IPS-18c (cell line): ENCODE measurements at regions not wholly inside any gene's neighbourhood (a gene's known extent, or its start where the extent isn't known, plus 50 kb on each side); places are given as distances from the start of the nearest gene placed in this dataset.
"Not testable (repeated sequence)": the region's sequence is repeated elsewhere in the genome, so short reads cannot be mapped to it uniquely, and the experiment has no call there.

Experiments used
- H3K4me3 ChIP-seq: 2 replicates; pipeline ENCODE4 v1.7.0; 2013; ENCODE audit warnings: low read depth, mild to moderate bottlenecking, low read length, moderate library complexity; ENCODE audit not compliant: insufficient read depth
- H3K9me3 ChIP-seq: one replicate; pipeline ENCODE4 v1.6.1; 2013; ENCODE audit warnings: mild to moderate bottlenecking, low read length, moderate library complexity; ENCODE audit not compliant: control insufficient read depth, insufficient read depth

- Histone ChIP-seq H3K9me3 (no peaks in the 10 kb centered on the region), H3K4me3 (no peak overlapping the region)
These were observed 341.5 kb downstream of the OTUD1 start for GRCh38 chr10:23780331-23780730.

DNA sequence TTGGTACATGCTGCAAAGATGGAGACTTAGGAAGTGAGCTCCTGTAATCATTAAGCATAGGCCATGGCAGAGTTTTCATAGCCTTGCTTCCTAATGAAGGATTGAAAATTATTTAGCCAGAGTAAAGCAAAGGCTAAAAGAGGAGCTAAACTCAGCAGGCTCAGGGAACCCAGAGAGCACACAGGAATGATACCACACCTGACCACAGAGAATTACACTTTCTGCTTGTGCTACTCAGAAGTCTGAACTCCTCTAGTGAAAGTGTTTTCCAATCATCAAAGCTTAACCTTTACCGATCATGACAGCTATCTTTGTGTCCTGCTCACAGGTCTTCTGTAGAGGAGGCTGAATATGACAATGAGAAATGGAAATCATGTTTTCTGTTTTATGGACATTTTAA lies 347.7 kb downstream of the OTUD1 start:
- H3K9me3 ChIP-seq = no peaks in the 10 kb centered on the region
- H3K4me3 ChIP-seq = no peak overlapping the region

GRCh38 chr10:23793577-23793976 lies 354.7 kb downstream of the OTUD1 start:
- H3K9me3 ChIP-seq = no peaks in the 10 kb centered on the region
- H3K4me3 ChIP-seq = no peak overlapping the region

DNA sequence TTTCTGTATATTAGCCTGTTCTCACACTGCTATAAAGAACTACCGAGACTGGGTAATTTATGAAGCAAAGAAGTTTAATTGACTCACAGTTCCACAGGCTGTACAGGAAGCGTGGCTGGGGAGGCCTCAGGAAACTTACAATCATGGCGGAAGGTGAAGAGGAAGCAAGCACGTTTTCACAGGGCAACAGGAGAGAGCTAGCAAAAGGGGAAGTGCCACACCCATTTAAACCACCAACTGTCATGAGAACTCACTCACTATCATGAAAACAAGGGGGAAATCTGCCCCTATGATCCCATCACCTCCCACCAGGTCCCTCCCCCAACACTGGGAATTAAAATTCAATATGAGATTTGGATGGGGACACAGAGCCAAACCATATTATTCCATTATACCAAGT lies 358.6 kb downstream of the OTUD1 start:
- not testable (repeated sequence) for H3K9me3 ChIP-seq, H3K4me3 ChIP-seq

- H3K4me3 ChIP-seq = no peak overlapping the region
These were observed 365.2 kb downstream of the OTUD1 start for GRCh38 chr10:23804125-23804524.

GRCh38 chr10:23813687-23814086 lies 374.8 kb downstream of the OTUD1 start:
- no peaks in the 10 kb centered on the region for H3K9me3 ChIP-seq

More at GRCh38 chr10:23804125-23804524, 365.2 kb downstream of the OTUD1 start:
- H3K9me3 ChIP-seq = no peaks in the 10 kb centered on the region

DNA sequence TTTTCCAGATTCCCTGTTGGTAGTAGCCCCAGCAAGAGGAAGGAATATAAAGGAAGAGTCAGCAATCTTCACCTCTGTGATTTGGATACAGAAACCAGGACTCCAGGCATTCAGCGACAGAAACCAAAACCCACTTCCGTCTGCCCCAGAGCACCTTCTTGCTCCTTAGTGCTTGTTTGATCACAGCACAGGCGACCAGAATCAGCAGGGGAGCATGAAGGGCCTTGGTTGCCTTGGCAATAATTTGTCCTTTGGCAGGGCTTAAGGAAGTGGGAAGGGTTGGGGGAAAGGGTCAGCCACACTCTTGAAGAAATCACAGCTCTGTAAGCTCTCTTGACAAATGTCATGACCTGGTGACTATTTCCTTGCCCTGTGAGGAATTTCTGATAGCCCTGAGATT lies 379.6 kb downstream of the OTUD1 start:
- Histone ChIP-seq H3K9me3 (no peaks in the 10 kb centered on the region), H3K4me3 (no peak overlapping the region)

More at GRCh38 chr10:23813687-23814086, 374.8 kb downstream of the OTUD1 start:
- no peak overlapping the region for H3K4me3 ChIP-seq

DNA sequence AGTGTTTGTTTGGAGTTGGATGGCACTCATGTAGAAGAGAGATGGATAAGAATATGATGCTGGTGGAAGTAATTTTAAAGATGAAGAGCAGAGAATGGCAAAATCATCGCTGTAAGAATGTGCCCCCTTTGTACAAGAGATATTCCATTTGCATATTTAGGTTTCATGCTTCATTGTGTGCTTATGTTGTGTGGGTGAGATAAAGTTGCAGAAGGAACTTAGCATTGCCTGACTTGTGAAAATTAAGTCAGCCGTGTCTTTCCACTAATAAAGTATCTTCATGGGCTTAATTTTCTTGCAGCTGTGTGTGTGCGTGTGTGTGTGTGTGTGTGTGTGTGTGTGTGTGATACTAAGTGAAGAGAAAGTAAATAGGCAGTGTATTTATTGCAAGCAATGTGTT lies 381.9 kb downstream of the OTUD1 start:
- no peak overlapping the region for H3K4me3 ChIP-seq
- no peaks in the 10 kb centered on the region for H3K9me3 ChIP-seq

DNA sequence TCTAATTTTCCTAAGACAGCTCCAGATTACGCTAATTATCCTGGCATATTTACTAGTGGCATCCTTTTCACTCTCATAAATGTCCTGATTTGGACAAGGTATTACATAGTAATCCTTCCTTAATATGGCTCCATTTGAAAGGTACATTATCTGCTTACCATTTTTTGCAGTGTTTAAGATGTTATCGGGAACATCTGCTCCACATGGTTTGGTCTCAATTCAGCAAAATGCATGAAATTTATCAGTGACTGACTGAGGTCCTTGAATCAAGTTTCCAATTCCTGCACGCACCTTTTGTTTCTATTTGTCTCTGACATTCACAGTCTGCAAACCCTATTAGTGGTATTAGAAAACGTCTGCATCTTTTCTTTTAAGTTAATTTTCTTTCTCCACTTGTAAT lies 384.1 kb upstream of the KIAA1217 start:
- no peaks in the 10 kb centered on the region for H3K9me3 ChIP-seq
- no peak overlapping the region for H3K4me3 ChIP-seq

DNA sequence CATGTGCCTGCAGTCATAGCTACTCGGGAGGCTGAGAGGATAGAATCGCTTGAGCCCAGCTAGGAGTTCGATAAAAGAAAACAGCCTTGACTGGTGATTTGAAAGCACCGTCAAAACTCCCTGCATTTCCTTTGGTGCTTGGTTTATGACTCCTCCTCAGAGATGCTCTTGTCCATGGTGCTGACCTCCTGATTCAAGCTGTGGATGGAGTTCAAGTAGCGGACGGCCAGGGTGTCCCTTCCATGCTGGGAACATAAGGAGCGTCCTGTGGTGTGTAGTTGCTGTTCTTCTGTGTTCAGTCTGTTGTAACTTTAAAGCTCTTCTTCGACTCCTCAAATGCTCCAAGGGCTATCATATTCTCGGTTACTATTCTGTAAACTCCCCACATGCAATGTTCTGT lies 382.5 kb upstream of the KIAA1217 start:
- no peaks in the 10 kb centered on the region for H3K9me3 ChIP-seq
- H3K4me3 ChIP-seq = no peak overlapping the region

- Histone ChIP-seq H3K4me3 (no peak overlapping the region), H3K9me3 (no peaks in the 10 kb centered on the region)
These were observed 379.4 kb upstream of the KIAA1217 start for GRCh38 chr10:23829556-23829955.

DNA sequence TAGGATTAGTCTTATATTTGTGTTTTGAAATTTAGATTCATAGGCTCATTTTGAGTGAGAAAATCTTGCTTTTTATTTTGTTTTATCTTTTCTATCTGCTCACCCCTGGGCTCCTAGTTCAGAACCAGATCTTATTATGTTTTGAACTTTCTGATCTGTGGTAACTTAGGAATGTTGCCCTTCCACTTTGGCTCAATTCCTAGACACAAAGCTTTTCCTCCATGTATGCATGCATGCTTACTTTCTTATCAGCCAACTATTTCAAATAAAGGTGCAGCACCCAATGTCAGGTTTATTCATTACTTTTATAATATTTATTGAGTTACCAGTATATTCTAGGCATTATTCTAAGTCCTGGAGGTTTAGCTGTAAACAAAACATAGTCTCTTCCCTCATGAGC lies 374.8 kb upstream of the KIAA1217 start:
- Histone ChIP-seq H3K4me3 (no peak overlapping the region), H3K9me3 (peaks cover 2% of the 10 kb centered on the region)

- Histone ChIP-seq H3K9me3 (no peaks in the 10 kb centered on the region), H3K4me3 (no peak overlapping the region)
These were observed 358.3 kb upstream of the KIAA1217 start for GRCh38 chr10:23850631-23851030.

GRCh38 chr10:23859598-23859997 lies 349.3 kb upstream of the KIAA1217 start:
- Histone ChIP-seq H3K4me3 (no peak overlapping the region), H3K9me3 (no peaks in the 10 kb centered on the region)

DNA sequence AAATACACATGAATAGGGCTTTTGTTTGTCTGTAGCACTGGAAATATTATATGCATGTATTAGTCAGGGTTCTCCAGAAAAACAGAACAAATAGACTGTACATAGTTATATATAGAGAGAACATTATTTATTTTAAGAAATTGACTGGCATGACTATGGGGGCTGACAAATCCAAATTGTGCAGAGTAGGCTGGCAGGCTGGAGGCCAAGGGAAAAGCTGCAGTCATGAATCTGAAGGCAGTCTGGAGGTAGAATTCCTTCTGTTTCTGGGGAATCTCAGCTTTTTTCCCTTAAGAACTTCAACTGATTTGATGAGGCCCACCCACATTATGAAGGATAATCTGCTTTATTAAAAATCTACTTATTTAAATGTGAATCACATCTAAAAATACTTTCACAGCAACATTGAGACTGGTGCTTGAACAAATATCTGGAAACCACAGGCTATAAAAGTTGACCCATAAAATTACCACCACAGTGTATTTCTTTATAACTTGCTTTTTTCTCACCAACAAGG lies 344.2 kb upstream of the KIAA1217 start:
- H3K9me3 ChIP-seq = no peaks in the 10 kb centered on the region
- H3K4me3 ChIP-seq = no peak overlapping the region

DNA sequence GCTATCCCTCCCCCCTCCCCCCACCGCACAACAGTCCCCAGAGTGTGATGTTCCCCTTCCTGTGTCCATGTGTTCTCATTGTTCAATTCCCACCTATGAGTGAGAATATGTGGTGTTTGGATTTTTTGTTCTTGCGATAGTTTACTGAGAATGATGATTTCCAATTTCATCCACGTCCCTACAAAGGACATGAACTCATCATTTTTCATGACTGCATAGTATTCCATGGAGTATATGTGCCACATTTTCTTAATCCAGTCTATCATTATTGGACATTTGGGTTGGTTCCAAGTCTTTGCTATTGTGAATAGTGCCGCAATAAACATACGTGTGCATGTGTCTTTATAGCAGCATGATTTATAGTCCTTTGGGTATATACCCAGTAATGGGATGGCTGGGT lies 342.0 kb upstream of the KIAA1217 start:
- H3K9me3 ChIP-seq, H3K4me3 ChIP-seq: not testable (repeated sequence)

GRCh38 chr10:23868121-23868520 lies 340.8 kb upstream of the KIAA1217 start:
- H3K9me3 ChIP-seq = no peaks in the 10 kb centered on the region
- no peak overlapping the region for H3K4me3 ChIP-seq

DNA sequence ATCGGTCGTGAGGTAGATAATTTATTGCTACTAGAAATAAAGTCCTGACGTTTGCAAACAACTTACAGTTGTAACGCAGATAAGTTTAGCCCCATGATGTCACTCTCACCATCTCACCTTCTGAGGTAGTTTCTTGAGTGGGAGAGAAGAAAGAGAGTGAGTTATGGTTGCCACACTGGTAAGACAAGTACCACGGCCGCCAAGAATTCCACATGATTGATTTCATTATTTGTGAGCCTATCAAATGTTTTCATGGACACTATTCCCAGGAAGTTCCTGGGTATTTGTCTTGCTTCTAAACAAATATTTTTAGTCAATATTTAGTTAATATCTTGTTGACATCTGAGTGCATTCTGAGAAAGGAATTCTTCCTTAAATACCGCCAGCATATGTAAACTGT lies 339.4 kb upstream of the KIAA1217 start:
- no peaks in the 10 kb centered on the region for H3K9me3 ChIP-seq
- no peak overlapping the region for H3K4me3 ChIP-seq

GRCh38 chr10:23869996-23870395 lies 338.9 kb upstream of the KIAA1217 start:
- Histone ChIP-seq H3K9me3 (no peaks in the 10 kb centered on the region), H3K4me3 (no peak overlapping the region)
